ENCODE measurements at regions not wholly inside any gene's neighbourhood (a gene's known extent, or its start where the extent isn't known, plus 50 kb on each side); places are given as distances from the start of the nearest gene placed in this dataset.

- no peak for TF ChIP-seq CTCF (IDR thresholded peaks at IDR 0.05)
- no peak for TF ChIP-seq EZH2phosphoT487 (IDR thresholded peaks at IDR 0.05)
- no peak for TF ChIP-seq EZH2 (IDR thresholded peaks at IDR 0.05)
These were observed 250.4 kb downstream of the TJP1 start for GRCh38 chr15:29571792-29572431.
